Liver (tissue), 3 donors: ENCODE measurements at regions not wholly inside any gene's neighbourhood (a gene's known extent, or its start where the extent isn't known, plus 50 kb on each side); places are given as distances from the start of the nearest gene placed in this dataset.

Source experiments
- ATF3 ChIP-seq: IDR thresholded peaks from 2 replicates; pipeline ENCODE4 v1.6.1; 2016; ENCODE audit warnings: antibody characterized with exemption
- FOXA1 ChIP-seq: IDR thresholded peaks from 2 replicates; pipeline ENCODE4 v1.6.1; 2016; ENCODE audit warnings: antibody characterized with exemption
- JUND ChIP-seq, 2 donors: IDR thresholded peaks; 2 replicates each; pipeline ENCODE4 v1.6.1; 2016; ENCODE audit warnings: antibody characterized with exemption in 2 of 2
- MAX ChIP-seq: IDR thresholded peaks from 2 replicates; pipeline ENCODE4 v1.6.1; 2016; ENCODE audit warnings: antibody characterized with exemption
- RXRA ChIP-seq, 2 donors: IDR thresholded peaks; 2 replicates each; pipeline ENCODE4 v1.6.1; 2017 to 2018; ENCODE audit warnings: antibody characterized with exemption in 2 of 2, mild to moderate bottlenecking in 1 of 2
- TF ChIP-seq, protein P1 (sequence below): fragments of 150-350 bp; IDR thresholded peaks from 2 replicates; pipeline ENCODE4 v1.5.1; 2017; ENCODE audit warnings: improper control_type of control experiment, low read depth, low read length; ENCODE audit not compliant: missing input control
- donor health status: healthy.
- donor health status: healthy.

GRCh38 chr11:121869478-121869877, 246.5 kb downstream of the BLID start:
- TF ChIP-seq, protein P1, sequence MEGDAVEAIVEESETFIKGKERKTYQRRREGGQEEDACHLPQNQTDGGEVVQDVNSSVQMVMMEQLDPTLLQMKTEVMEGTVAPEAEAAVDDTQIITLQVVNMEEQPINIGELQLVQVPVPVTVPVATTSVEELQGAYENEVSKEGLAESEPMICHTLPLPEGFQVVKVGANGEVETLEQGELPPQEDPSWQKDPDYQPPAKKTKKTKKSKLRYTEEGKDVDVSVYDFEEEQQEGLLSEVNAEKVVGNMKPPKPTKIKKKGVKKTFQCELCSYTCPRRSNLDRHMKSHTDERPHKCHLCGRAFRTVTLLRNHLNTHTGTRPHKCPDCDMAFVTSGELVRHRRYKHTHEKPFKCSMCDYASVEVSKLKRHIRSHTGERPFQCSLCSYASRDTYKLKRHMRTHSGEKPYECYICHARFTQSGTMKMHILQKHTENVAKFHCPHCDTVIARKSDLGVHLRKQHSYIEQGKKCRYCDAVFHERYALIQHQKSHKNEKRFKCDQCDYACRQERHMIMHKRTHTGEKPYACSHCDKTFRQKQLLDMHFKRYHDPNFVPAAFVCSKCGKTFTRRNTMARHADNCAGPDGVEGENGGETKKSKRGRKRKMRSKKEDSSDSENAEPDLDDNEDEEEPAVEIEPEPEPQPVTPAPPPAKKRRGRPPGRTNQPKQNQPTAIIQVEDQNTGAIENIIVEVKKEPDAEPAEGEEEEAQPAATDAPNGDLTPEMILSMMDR: no peak
- TF ChIP-seq RXRA (IDR thresholded peaks at IDR 0.05) (no peak), MAX (no peak), ATF3 (no peak), JUND (IDR thresholded peaks at IDR 0.05) (no peak), FOXA1 (no peak)
